Neural cell (in vitro differentiated cells): ENCODE measurements at regions not wholly inside any gene's neighbourhood (a gene's known extent, or its start where the extent isn't known, plus 50 kb on each side); places are given as distances from the start of the nearest gene placed in this dataset.

Source experiments
- H2AFZ ChIP-seq: fragments of 200-600, 300-800 bp; sonication (generic), shearing (Covaris generic); 2 replicates; pipeline ENCODE4 v1.6.0; 2014; ENCODE audit warnings: low read depth, mild to moderate bottlenecking, antibody characterized with exemption, low read length, moderate library complexity
- H3F3A ChIP-seq: fragments of 200-600 bp; shearing (Covaris generic); 2 replicates; pipeline ENCODE4 v1.6.1; 2016; ENCODE audit warnings: mild to moderate bottlenecking, moderate library complexity, mixed read lengths, antibody characterized with exemption, low read length; ENCODE audit not compliant: insufficient read depth, poor library complexity, severe bottlenecking
- H3K27ac ChIP-seq: fragments of 200-600, 300-800 bp; sonication (generic), shearing (Covaris generic); 2 replicates; pipeline ENCODE4 v1.5.1; 2014; ENCODE audit warnings: mild to moderate bottlenecking, low read length, moderate library complexity
- H3K27me3 ChIP-seq: fragments of 300-800, 200-600 bp; sonication (generic), shearing (Covaris generic); 2 replicates; pipeline ENCODE4 v1.6.0; 2014; ENCODE audit warnings: mild to moderate bottlenecking, low read depth, low read length, moderate library complexity; ENCODE audit not compliant: insufficient read depth
- H3K36me3 ChIP-seq: fragments of 300-800, 200-600 bp; sonication (generic), shearing (Covaris generic); 2 replicates; pipeline ENCODE4 v1.5.1; 2014; ENCODE audit warnings: mild to moderate bottlenecking, antibody characterized with exemption, low read length, moderate library complexity; ENCODE audit not compliant: insufficient read depth
- H3K4me2 ChIP-seq: fragments of 300-800, 200-600 bp; sonication (generic), shearing (Covaris generic); 2 replicates; pipeline ENCODE4 v1.6.0; 2014; ENCODE audit warnings: mild to moderate bottlenecking, low read length
- H3K4me3 ChIP-seq: fragments of 300-800, 200-600 bp; sonication (generic), shearing (Covaris generic); 2 replicates; pipeline ENCODE4 v1.5.1; 2014; ENCODE audit warnings: mild to moderate bottlenecking, low read length, moderate library complexity
- H3K79me2 ChIP-seq: fragments of 200-600 bp; shearing (Covaris generic); replicated peaks from 2 replicates; pipeline ENCODE4 v1.6.0; 2014; ENCODE audit warnings: mild to moderate bottlenecking, low read length, moderate library complexity; ENCODE audit not compliant: insufficient read depth
- H3K9ac ChIP-seq: fragments of 300-800, 200-600 bp; sonication (generic), shearing (Covaris generic); 2 replicates; pipeline ENCODE4 v1.6.1; 2016; ENCODE audit warnings: mild to moderate bottlenecking, low read length, mixed read lengths
- H3K9me2 ChIP-seq: fragments of 200-600 bp; shearing (Covaris generic); 2 replicates; pipeline ENCODE4 v1.6.1; 2016; ENCODE audit warnings: mild to moderate bottlenecking, low read length, mixed read lengths; ENCODE audit not compliant: insufficient read depth
- H3K9me3 ChIP-seq: fragments of 200-600, 300-800 bp; sonication (generic), shearing (Covaris generic); 2 replicates; pipeline ENCODE4 v1.6.1; 2016; ENCODE audit warnings: mild to moderate bottlenecking, mixed run types, low read length, moderate library complexity, mixed read lengths
- H4K20me1 ChIP-seq: fragments of 200-600 bp; shearing (Covaris generic); 2 replicates; pipeline ENCODE4 v1.6.1; 2016; ENCODE audit warnings: mild to moderate bottlenecking, mixed run types; ENCODE audit not compliant: insufficient read depth
- CTCF ChIP-seq: fragments of 450-650 bp; IDR thresholded peaks from 2 replicates; pipeline ENCODE4 v1.5.1; 2014; ENCODE audit warnings: antibody characterized with exemption, mild to moderate bottlenecking, moderate library complexity; ENCODE audit not compliant: poor library complexity, severe bottlenecking
- EP300 ChIP-seq: fragments of 450-650 bp; conservative IDR thresholded peaks from 2 replicates; pipeline ENCODE4 v1.6.1; 2014; ENCODE audit warnings: antibody characterized with exemption, mild to moderate bottlenecking, moderate library complexity; ENCODE audit not compliant: poor library complexity, severe bottlenecking
- EZH2 ChIP-seq: fragments of 200-600, 300-800 bp; shearing (Covaris generic), sonication (generic); IDR thresholded peaks from 2 replicates; pipeline ENCODE4 v1.6.1; 2014; ENCODE audit warnings: antibody characterized with exemption, low read length, borderline replicate concordance, mild to moderate bottlenecking; ENCODE audit not compliant: insufficient read depth, poor library complexity, severe bottlenecking
- MXI1 ChIP-seq: fragments of 450-650 bp; conservative IDR thresholded peaks from 2 replicates; pipeline ENCODE4 v1.6.1; 2014; ENCODE audit warnings: antibody characterized with exemption, mild to moderate bottlenecking; ENCODE audit not compliant: poor library complexity, severe bottlenecking
- POLR2AphosphoS5 ChIP-seq: IDR thresholded peaks from 2 replicates; pipeline ENCODE4 v1.6.1; 2012
- RAD21 ChIP-seq: fragments of 450-650 bp; conservative IDR thresholded peaks from 2 replicates; pipeline ENCODE4 v1.6.1; 2014; ENCODE audit warnings: antibody characterized with exemption, mild to moderate bottlenecking, moderate library complexity
- REST ChIP-seq: IDR thresholded peaks from 2 replicates; pipeline ENCODE4 v1.6.1; 2012; ENCODE audit warnings: borderline replicate concordance
- SMC3 ChIP-seq: fragments of 450-650 bp; conservative IDR thresholded peaks from 2 replicates; pipeline ENCODE4 v1.6.1; 2014; ENCODE audit warnings: antibody characterized with exemption, mild to moderate bottlenecking, moderate library complexity; ENCODE audit not compliant: poor library complexity
- TAF1 ChIP-seq: IDR thresholded peaks from 2 replicates; pipeline ENCODE4 v1.6.1; 2012; ENCODE audit warnings: low read depth

DNA sequence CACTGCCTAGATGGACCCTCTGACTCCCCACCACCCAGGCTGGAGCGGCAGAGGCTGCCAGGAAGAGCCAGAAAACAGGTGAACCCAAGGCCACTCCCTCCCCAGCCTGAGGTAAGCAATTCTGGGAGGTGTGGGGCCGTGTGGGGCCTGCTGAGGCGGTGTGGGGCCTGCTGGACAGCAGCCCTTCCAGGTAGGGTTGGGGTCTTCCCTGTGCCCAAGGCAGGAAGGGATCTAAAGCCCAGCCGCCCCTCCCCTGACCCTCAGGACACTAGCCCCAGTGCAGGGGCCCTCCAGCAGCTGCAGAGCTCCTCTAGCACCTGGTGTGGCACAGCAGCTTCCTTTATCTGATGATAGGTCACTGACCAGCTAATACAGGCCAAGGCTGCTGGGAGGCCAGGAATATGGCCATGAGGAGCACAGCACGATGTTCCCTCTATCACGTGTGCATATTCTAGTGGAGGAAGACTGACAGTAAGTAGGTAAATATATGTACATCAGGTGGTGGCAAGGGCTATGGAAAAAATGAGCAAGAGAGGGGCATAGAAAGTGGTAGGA, 86.9 kb downstream of the IER5 start:
- TF ChIP-seq MXI1 (no peak), POLR2AphosphoS5 (no peak), RAD21 (no peak), EZH2 (no peak), TAF1 (no peak), CTCF (no peak), SMC3 (no peak), EP300 (no peak), REST (no peak)
- Histone ChIP-seq H3F3A (peaks cover under 1% of the 10 kb centered on the region), H3K27me3 (no peaks in the 10 kb centered on the region), H3K36me3 (no peaks in the 10 kb centered on the region), H3K9me2 (no peaks in the 10 kb centered on the region), H3K4me3 (no peak overlapping the region), H2AFZ (no peak overlapping the region), H3K79me2 (no peaks in the 10 kb centered on the region), H3K27ac (no peak overlapping the region), H3K9ac (no peak overlapping the region), H3K9me3 (no peaks in the 10 kb centered on the region), H4K20me1 (no peaks in the 10 kb centered on the region), H3K4me2 (no peak overlapping the region)

DNA sequence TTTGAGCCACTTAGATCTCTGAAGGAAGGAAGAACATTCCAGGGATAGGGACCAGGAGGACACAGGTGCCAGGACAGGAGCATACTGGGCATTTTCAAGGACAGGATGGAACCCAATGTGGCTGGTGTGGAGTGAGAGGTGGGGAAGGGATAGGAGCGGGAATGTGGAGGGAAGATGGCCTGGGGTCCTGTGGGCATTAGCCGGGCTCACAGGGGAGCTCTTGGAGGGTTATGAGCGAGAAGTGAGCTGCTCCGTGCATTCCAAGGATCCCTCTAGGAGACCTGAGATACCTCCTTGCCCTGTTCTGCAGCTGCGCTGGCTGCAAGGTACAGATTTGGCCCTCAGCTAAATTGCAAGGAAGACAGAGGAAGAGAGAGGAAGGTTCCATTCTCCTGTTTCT, 87.5 kb downstream of the IER5 start:
- Histone ChIP-seq H2AFZ (no peak overlapping the region), H3F3A (no peaks in the 10 kb centered on the region), H4K20me1 (no peaks in the 10 kb centered on the region), H3K4me3 (no peak overlapping the region), H3K36me3 (no peaks in the 10 kb centered on the region), H3K9me2 (no peaks in the 10 kb centered on the region), H3K27me3 (no peaks in the 10 kb centered on the region), H3K9me3 (no peaks in the 10 kb centered on the region), H3K9ac (no peak overlapping the region), H3K27ac (no peak overlapping the region), H3K4me2 (no peak overlapping the region), H3K79me2 (no peaks in the 10 kb centered on the region)
- no peak for TF ChIP-seq TAF1
- TF ChIP-seq RAD21, result no peak
- no peak for TF ChIP-seq REST
- TF ChIP-seq SMC3, result no peak
- TF ChIP-seq POLR2AphosphoS5, result no peak
- TF ChIP-seq EP300, result no peak
- TF ChIP-seq MXI1, result no peak
- TF ChIP-seq CTCF, result no peak
- TF ChIP-seq EZH2, result no peak
